OCI-LY1 (cell line): ENCODE measurements at regions not wholly inside any gene's neighbourhood (a gene's known extent, or its start where the extent isn't known, plus 50 kb on each side); places are given as distances from the start of the nearest gene placed in this dataset.
A peak's percentile ranks its signal among the peaks of the same experiment; 100 is the strongest.

Experiments
- H2AFZ ChIP-seq: fragments of 200-600 bp; sonication (generic), shearing (Covaris generic); 2 replicates; pipeline ENCODE4 v1.6.0; 2014; ENCODE audit warnings: antibody characterized with exemption, mild to moderate bottlenecking, low read length
- H3F3A ChIP-seq: fragments of 200-600 bp; sonication (generic), shearing (Covaris generic); 2 replicates; pipeline ENCODE4 v1.6.0; 2014; ENCODE audit warnings: mild to moderate bottlenecking, antibody characterized with exemption, low read length, moderate library complexity; ENCODE audit not compliant: insufficient read depth
- H3K27ac ChIP-seq: fragments of 200-600 bp; sonication (generic); 2 replicates; pipeline ENCODE4 v1.5.1; 2014; ENCODE audit warnings: low read length, mixed run types, mild to moderate bottlenecking, low read depth; ENCODE audit not compliant: poor library complexity, severe bottlenecking
- H3K27me3 ChIP-seq: fragments of 200-600 bp; sonication (generic); 2 replicates; pipeline ENCODE4 v1.6.0; 2014; ENCODE audit warnings: antibody characterized with exemption, mild to moderate bottlenecking, low read length, moderate library complexity; ENCODE audit not compliant: insufficient read depth
- H3K36me3 ChIP-seq: fragments of 200-600 bp; sonication (generic); 2 replicates; pipeline ENCODE4 v1.6.1; 2014; ENCODE audit warnings: mild to moderate bottlenecking, antibody characterized with exemption, low read length, moderate library complexity, mixed read lengths; ENCODE audit not compliant: insufficient read depth
- H3K4me1 ChIP-seq: fragments of 200-600 bp; sonication (generic); 2 replicates; pipeline ENCODE4 v1.5.1; 2014; ENCODE audit warnings: mild to moderate bottlenecking, low read length, moderate library complexity; ENCODE audit not compliant: insufficient read depth, severe bottlenecking
- H3K4me2 ChIP-seq: fragments of 200-600 bp; sonication (generic), shearing (Covaris generic); 2 replicates; pipeline ENCODE4 v1.6.1; 2014; ENCODE audit warnings: low read length
- H3K4me3 ChIP-seq: fragments of 200-600 bp; sonication (generic); 2 replicates; pipeline ENCODE4 v1.5.1; 2014; ENCODE audit warnings: low read length, low read depth, mild to moderate bottlenecking, mixed read lengths; ENCODE audit not compliant: poor library complexity, severe bottlenecking
- H3K79me2 ChIP-seq: fragments of 200-600 bp; shearing (Covaris generic); 2 replicates; pipeline ENCODE4 v1.6.1; 2016; ENCODE audit warnings: mixed run types, low read length, mixed read lengths; ENCODE audit not compliant: insufficient read depth
- H3K9ac ChIP-seq: fragments of 200-600 bp; sonication (generic), shearing (Covaris generic); 2 replicates; pipeline ENCODE4 v1.6.1; 2014; ENCODE audit warnings: mild to moderate bottlenecking, low read length, mixed read lengths
- H3K9me2 ChIP-seq: fragments of 200-600 bp; sonication (generic), shearing (Covaris generic); 2 replicates; pipeline ENCODE4 v1.6.1; 2014; ENCODE audit warnings: low read depth, mild to moderate bottlenecking, low read length, mixed read lengths
- H3K9me3 ChIP-seq: fragments of 200-600 bp; shearing (Covaris generic); 2 replicates; pipeline ENCODE4 v1.6.1; 2014; ENCODE audit warnings: low read length, mixed read lengths
- H4K20me1 ChIP-seq: fragments of 200-600 bp; sonication (generic), shearing (Covaris generic); 2 replicates; pipeline ENCODE4 v1.6.0; 2016; ENCODE audit warnings: mild to moderate bottlenecking, low read length; ENCODE audit not compliant: insufficient read depth
- EZH2 ChIP-seq: fragments of 200-600 bp; sonication (generic), shearing (Covaris generic); IDR thresholded peaks from 2 replicates; pipeline ENCODE4 v1.8.0; 2017; ENCODE audit warnings: borderline replicate concordance, mixed run types, mild to moderate bottlenecking, antibody characterized with exemption, low read length, moderate library complexity, mixed read lengths
- TF ChIP-seq, protein P1 (sequence below): fragments of 200-600 bp; sonication (generic), shearing (Covaris generic); IDR thresholded peaks from 2 replicates; pipeline ENCODE4 v1.5.1; 2017; ENCODE audit warnings: mild to moderate bottlenecking, antibody characterized with exemption, low read length, moderate library complexity, mixed read lengths

DNA sequence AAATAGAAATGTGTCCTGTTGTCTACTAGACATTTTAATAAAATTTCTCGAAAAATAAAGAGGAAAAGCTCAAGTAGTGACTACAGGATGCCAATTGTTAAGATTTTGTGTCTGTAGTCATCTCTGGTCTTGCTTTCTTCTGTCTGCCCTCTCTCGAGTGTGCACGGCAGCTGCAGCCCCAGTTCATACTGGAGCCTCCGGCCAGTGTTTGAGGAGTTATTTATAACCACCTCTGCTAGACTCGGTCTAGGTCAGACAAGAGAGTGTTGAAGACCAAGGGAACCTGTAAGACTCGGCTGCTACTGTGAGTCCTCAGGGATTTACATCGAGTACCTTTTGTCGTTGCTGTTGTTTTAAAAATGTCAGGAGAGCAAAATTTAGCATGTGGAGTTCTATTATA lies 810.1 kb upstream of the POU3F3 start:
- Histone ChIP-seq H3K9me3 (no peaks in the 10 kb centered on the region), H3K9ac (peak overlapping the region; percentile 53), H3K79me2 (no peaks in the 10 kb centered on the region), H3K4me3 (peak overlapping the region; percentile 52), H4K20me1 (no peaks in the 10 kb centered on the region), H3K4me2 (peak overlapping the region; percentile 72), H2AFZ (peak overlapping the region; percentile 89), H3K27me3 (no peaks in the 10 kb centered on the region), H3K9me2 (no peaks in the 10 kb centered on the region), H3K27ac (peak overlapping the region; percentile 81), H3K36me3 (no peaks in the 10 kb centered on the region), H3F3A (no peaks in the 10 kb centered on the region), H3K4me1 (peaks cover 76% of the 10 kb centered on the region)
- TF ChIP-seq, protein P1, sequence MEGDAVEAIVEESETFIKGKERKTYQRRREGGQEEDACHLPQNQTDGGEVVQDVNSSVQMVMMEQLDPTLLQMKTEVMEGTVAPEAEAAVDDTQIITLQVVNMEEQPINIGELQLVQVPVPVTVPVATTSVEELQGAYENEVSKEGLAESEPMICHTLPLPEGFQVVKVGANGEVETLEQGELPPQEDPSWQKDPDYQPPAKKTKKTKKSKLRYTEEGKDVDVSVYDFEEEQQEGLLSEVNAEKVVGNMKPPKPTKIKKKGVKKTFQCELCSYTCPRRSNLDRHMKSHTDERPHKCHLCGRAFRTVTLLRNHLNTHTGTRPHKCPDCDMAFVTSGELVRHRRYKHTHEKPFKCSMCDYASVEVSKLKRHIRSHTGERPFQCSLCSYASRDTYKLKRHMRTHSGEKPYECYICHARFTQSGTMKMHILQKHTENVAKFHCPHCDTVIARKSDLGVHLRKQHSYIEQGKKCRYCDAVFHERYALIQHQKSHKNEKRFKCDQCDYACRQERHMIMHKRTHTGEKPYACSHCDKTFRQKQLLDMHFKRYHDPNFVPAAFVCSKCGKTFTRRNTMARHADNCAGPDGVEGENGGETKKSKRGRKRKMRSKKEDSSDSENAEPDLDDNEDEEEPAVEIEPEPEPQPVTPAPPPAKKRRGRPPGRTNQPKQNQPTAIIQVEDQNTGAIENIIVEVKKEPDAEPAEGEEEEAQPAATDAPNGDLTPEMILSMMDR: peak; percentile 33; the same call in 1 of the 2 replicates
- TF ChIP-seq EZH2: no peak

DNA sequence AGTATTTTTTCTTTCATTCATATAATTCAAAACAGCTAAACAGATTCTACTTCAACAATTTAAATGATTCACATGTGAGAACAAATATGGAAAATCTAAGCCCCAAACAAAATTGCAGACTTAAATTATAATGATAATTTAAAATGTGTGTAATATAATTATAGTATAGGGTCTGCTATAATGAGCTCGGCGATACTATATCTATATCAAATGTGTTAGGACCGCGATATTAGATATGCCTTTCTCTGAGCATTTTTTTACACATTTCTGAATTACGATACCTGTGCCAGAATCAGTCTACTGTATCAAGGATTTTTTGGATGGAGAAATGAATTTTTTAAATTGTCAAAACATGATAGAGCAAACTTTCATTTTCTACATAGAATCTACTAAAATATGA lies 808.8 kb upstream of the POU3F3 start:
- Histone ChIP-seq H3K9me2 (no peaks in the 10 kb centered on the region), H3F3A (no peaks in the 10 kb centered on the region), H3K9me3 (no peaks in the 10 kb centered on the region), H3K79me2 (no peaks in the 10 kb centered on the region), H3K27me3 (no peaks in the 10 kb centered on the region), H2AFZ (no peak overlapping the region), H3K4me3 (no peak overlapping the region), H3K36me3 (no peaks in the 10 kb centered on the region), H3K27ac (no peak overlapping the region), H3K4me1 (peaks cover 81% of the 10 kb centered on the region), H4K20me1 (no peaks in the 10 kb centered on the region), H3K9ac (no peak overlapping the region), H3K4me2 (no peak overlapping the region)
- TF ChIP-seq EZH2: no peak
- TF ChIP-seq, protein P1: no peak

DNA sequence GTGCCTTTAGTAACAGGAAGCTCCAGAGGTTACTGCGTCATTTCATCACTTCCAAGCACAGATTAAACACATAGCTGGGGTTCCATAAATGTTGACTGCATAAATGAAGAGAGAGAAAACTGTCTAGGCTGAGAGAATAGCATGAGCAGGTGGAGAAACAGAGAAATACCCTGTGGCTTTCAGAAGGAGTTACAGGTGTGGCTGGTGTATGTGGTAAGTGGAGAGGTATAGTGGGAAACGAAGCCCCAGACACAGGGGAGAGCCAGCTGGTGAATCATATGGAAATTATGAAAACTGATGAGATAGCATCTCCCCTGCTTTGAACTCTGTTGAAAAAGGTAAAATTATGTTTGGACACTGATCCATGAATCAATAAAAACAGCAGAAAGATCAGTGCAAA lies 807.4 kb upstream of the POU3F3 start:
- no peaks in the 10 kb centered on the region for H3K9me2 ChIP-seq
- peak overlapping the region; percentile 48 for H3K27ac ChIP-seq
- no peak overlapping the region for H2AFZ ChIP-seq

More for the DNA sequence above, 807.4 kb upstream of the POU3F3 start:
- no peaks in the 10 kb centered on the region for H3F3A ChIP-seq
- H3K79me2 ChIP-seq: no peaks in the 10 kb centered on the region
- no peak overlapping the region for H3K9ac ChIP-seq
- H3K36me3 ChIP-seq: no peaks in the 10 kb centered on the region
- peaks cover 76% of the 10 kb centered on the region for H3K4me1 ChIP-seq
- no peaks in the 10 kb centered on the region for H3K9me3 ChIP-seq
- no peaks in the 10 kb centered on the region for H4K20me1 ChIP-seq
- H3K4me3 ChIP-seq: no peak overlapping the region
- no peak for TF ChIP-seq EZH2
- TF ChIP-seq, protein P1: no peak
- peak overlapping the region; percentile 29; the same call in 1 of the 2 replicates for H3K4me2 ChIP-seq
- H3K27me3 ChIP-seq: no peaks in the 10 kb centered on the region
